PC-3 (cell line): ENCODE measurements at regions not wholly inside any gene's neighbourhood (a gene's known extent, or its start where the extent isn't known, plus 50 kb on each side); places are given as distances from the start of the nearest gene placed in this dataset.

ENCODE experiments used
- ATAC-seq: fragments of 200-7000 bp; cut with Tn5 transposase; 2 replicates; pipeline ENCODE4 v1.9.1; 2020; ENCODE audit warnings: mild to moderate bottlenecking, moderate library complexity
- BruUV-seq: library from RNA; stranded (reverse); fragments of 400-500 nt; replicated peaks from 2 replicates; lab custom pipeline; 2021; lab: Mats Ljungman, UMichigan
- CTCF ChIA-PET: fragments of 300-600 bp; sonication (Branson Sonifier 250); formaldehyde crosslinking; loops from one replicate; lab custom pipeline; 2022; ENCODE audit warnings: antibody characterized with exemption; lab: Charles Lee
- POLR2A ChIA-PET: fragments of 300-600 bp; sonication (Branson Sonifier 250); formaldehyde crosslinking; loops from one replicate; lab custom pipeline; 2022; ENCODE audit warnings: antibody characterized with exemption; ENCODE audit not compliant: unreplicated experiment; lab: Charles Lee
- DNase-seq: peaks from one replicate; pipeline ENCODE4 v3.0.0-alpha.2; 2015
- H2AFZ ChIP-seq: fragments of 300-600 bp; sonication (generic); 2 replicates; pipeline ENCODE4 v1.6.0; 2016; ENCODE audit warnings: antibody characterized with exemption, low read length
- H3F3A ChIP-seq: fragments of 300-600 bp; sonication (generic); one replicate; pipeline ENCODE4 v1.6.0; 2017; ENCODE audit warnings: antibody characterized with exemption, low read length, control low read depth, mild to moderate bottlenecking; ENCODE audit not compliant: unreplicated experiment
- H3K27ac ChIP-seq: fragments of 300-600 bp; sonication (generic); 2 replicates; pipeline ENCODE4 v1.5.1; 2016; ENCODE audit warnings: mild to moderate bottlenecking, low read length
- H3K27me3 ChIP-seq: fragments of 300-600 bp; sonication (generic); 2 replicates; pipeline ENCODE4 v1.6.1; 2016; ENCODE audit warnings: low read length, mixed read lengths
- H3K36me3 ChIP-seq: fragments of 300-600 bp; sonication (generic); 2 replicates; pipeline ENCODE4 v1.6.1; 2016; ENCODE audit warnings: low read depth, mixed run types, low read length, mixed read lengths
- H3K4me1 ChIP-seq: fragments of 300-600 bp; sonication (generic); 2 replicates; pipeline ENCODE4 v1.5.1; 2016; ENCODE audit warnings: low read length; ENCODE audit not compliant: insufficient read depth
- H3K4me2 ChIP-seq: fragments of 300-600 bp; sonication (generic); 2 replicates; pipeline ENCODE4 v1.6.0; 2016; ENCODE audit warnings: low read length
- H3K4me3 ChIP-seq: fragments of 300-600 bp; sonication (generic); 2 replicates; pipeline ENCODE4 v1.5.1; 2016; ENCODE audit warnings: mild to moderate bottlenecking, low read length, mixed read lengths
- H3K79me2 ChIP-seq: fragments of 300-600 bp; sonication (generic); 2 replicates; pipeline ENCODE4 v1.6.1; 2017; ENCODE audit warnings: low read length, mixed read lengths
- H3K9ac ChIP-seq: fragments of 300-600 bp; sonication (generic); 2 replicates; pipeline ENCODE4 v1.6.0; 2016; ENCODE audit warnings: mild to moderate bottlenecking, low read length
- H3K9me2 ChIP-seq: fragments of 300-600 bp; sonication (generic); replicated peaks from 2 replicates; pipeline ENCODE4 v1.6.1; 2016; ENCODE audit warnings: mixed run types, low read length, mixed read lengths
- H3K9me3 ChIP-seq: fragments of 300-600 bp; sonication (generic); 2 replicates; pipeline ENCODE4 v1.6.1; 2016; ENCODE audit warnings: low read length, mixed read lengths
- H4K20me1 ChIP-seq: fragments of 300-600 bp; sonication (generic); 2 replicates; pipeline ENCODE4 v1.6.1; 2016; ENCODE audit warnings: low read length, mixed read lengths
- EZH2 ChIP-seq: fragments of 300-600 bp; sonication (generic); IDR thresholded peaks from one replicate; pipeline ENCODE4 v1.6.1; 2017; ENCODE audit warnings: antibody characterized with exemption, mild to moderate bottlenecking, low read length; ENCODE audit not compliant: unreplicated experiment
- EZH2phosphoT487 ChIP-seq: fragments of 300-600 bp; sonication (generic); IDR thresholded peaks from 2 replicates; pipeline ENCODE4 v1.6.1; 2018; ENCODE audit warnings: mild to moderate bottlenecking, antibody characterized with exemption, low read length, borderline replicate concordance
- intact Hi-C: fragments of 100-400 bp; cut with micrococcal nuclease; formaldehyde crosslinking; loops from 2 replicates; pipeline ENCODE4 v1.9.0; 2023
- TF ChIP-seq, protein P1 (sequence below): fragments of 300-600 bp; sonication (generic); conservative IDR thresholded peaks from 2 replicates; pipeline ENCODE4 v1.5.1; 2017; ENCODE audit warnings: antibody characterized with exemption, low read depth, mild to moderate bottlenecking, low read length

DNA sequence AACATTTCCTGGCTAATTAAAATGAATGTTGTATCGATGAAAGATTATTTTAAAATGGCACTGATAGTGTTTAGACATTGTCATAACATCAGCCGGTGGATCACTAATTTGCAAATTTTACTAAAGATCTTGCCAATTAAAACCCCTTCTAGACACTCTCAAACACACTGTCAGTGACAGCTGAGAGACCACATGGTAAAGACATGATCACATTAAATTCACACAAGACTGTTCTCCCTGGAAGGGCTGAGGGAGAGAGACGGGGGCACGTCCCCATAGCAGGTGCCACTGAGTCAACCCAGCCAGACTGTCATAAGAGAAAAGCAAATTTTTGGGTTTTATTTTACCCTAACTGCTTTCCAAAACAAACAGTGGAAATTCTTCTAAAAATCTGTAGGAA, 306.0 kb downstream of the TXNL1 start:
- Histone ChIP-seq H3K4me2 (no peak overlapping the region), H3K79me2 (no peaks in the 10 kb centered on the region)
- POLR2A ChIA-PET = no interaction called here

DNA sequence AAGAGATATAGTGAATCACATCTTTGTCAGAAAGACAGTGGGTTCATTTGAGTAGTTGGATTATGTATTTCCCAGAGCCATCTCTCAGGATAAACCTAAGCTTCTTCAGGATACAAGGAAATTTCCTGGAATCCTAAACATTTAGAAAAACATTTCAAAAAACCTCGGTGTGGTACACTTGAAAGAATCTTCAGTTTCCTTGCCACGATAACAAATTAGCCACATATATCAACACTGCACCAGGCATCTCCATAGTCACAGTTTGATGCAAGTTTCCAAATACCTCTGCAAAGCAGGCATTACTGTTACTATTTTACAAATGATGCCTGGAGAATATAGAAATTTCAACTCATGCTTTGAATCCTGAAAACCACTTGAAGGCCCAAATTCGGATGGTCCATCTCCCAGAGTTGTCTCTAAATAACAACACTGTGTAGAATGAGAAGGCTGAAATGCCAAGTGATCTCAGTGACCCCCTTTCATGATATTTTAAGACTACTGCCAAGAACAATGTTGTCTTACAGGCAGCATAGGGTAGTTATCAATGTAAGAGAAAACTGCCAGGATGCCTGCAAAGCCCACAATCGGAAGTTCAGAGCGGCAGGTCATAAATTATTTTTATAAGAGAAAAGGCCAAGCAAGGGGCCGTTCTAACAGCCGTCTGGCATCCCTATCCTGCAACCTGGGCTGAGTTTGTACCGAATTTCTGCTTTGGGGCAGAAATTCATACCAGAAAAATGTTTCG, 307.9 kb downstream of the TXNL1 start:
- H3K4me2 ChIP-seq = no peak overlapping the region
- no peaks in the 10 kb centered on the region for H3K36me3 ChIP-seq
- no peaks in the 10 kb centered on the region for H3K4me1 ChIP-seq
- no peak overlapping the region for H3K4me3 ChIP-seq
- DNase-seq (no peak), ATAC-seq (no peak)
- BruUV-seq = no TSS peak
- H3K27ac ChIP-seq = no peak overlapping the region
- CTCF ChIA-PET = no interaction called here
- H3K79me2 ChIP-seq = no peaks in the 10 kb centered on the region
- intact Hi-C loops = no loop called here
- no peaks in the 10 kb centered on the region for H3F3A ChIP-seq
- no peak overlapping the region for H3K9ac ChIP-seq
- H4K20me1 ChIP-seq = no peaks in the 10 kb centered on the region
- H3K27me3 ChIP-seq = no peaks in the 10 kb centered on the region
- no peak overlapping the region for H2AFZ ChIP-seq
- TF ChIP-seq, protein P1, sequence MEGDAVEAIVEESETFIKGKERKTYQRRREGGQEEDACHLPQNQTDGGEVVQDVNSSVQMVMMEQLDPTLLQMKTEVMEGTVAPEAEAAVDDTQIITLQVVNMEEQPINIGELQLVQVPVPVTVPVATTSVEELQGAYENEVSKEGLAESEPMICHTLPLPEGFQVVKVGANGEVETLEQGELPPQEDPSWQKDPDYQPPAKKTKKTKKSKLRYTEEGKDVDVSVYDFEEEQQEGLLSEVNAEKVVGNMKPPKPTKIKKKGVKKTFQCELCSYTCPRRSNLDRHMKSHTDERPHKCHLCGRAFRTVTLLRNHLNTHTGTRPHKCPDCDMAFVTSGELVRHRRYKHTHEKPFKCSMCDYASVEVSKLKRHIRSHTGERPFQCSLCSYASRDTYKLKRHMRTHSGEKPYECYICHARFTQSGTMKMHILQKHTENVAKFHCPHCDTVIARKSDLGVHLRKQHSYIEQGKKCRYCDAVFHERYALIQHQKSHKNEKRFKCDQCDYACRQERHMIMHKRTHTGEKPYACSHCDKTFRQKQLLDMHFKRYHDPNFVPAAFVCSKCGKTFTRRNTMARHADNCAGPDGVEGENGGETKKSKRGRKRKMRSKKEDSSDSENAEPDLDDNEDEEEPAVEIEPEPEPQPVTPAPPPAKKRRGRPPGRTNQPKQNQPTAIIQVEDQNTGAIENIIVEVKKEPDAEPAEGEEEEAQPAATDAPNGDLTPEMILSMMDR = no peak
- no peak for TF ChIP-seq EZH2
- no peak for TF ChIP-seq EZH2phosphoT487
- H3K9me2 ChIP-seq = no peaks in the 10 kb centered on the region
- POLR2A ChIA-PET = no interaction called here
- no peaks in the 10 kb centered on the region for H3K9me3 ChIP-seq

More for the DNA sequence above, 306.0 kb downstream of the TXNL1 start:
- no peaks in the 10 kb centered on the region for H3F3A ChIP-seq
- H3K9me2 ChIP-seq = no peaks in the 10 kb centered on the region
- no peaks in the 10 kb centered on the region for H3K9me3 ChIP-seq
- DNase-seq (no peak), ATAC-seq (no peak)
- TF ChIP-seq, protein P1 = no peak
- TF ChIP-seq EZH2phosphoT487 (no peak), EZH2 (no peak)
- H2AFZ ChIP-seq = no peak overlapping the region
- H3K9ac ChIP-seq = no peak overlapping the region
- no peaks in the 10 kb centered on the region for H4K20me1 ChIP-seq
- H3K36me3 ChIP-seq = no peaks in the 10 kb centered on the region
- H3K4me1 ChIP-seq = no peaks in the 10 kb centered on the region
- no peak overlapping the region for H3K4me3 ChIP-seq
- CTCF ChIA-PET = no interaction called here
- no TSS peak for BruUV-seq
- H3K27me3 ChIP-seq = no peaks in the 10 kb centered on the region
- intact Hi-C loops = no loop called here
- H3K27ac ChIP-seq = no peak overlapping the region

DNA sequence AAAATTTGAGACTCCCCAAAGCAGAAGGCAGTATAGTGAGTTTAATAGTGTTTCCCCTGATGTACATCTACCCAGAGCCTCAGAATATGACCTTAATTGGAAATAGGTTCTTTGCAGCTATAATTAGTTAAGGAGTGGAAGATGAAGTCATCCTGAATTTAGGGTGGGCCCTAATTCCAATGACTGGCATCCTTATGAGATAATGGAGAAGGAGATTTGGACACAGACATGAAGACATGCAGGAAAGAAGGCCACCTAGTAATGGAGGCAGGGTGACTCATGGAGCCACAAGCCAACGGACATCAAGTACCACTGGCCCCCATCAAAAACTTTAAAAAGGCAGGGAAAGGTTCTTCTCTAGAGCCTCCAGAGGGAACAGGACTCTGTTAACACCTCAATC, 308.9 kb downstream of the TXNL1 start:
- DNase-seq = no peak
- TF ChIP-seq EZH2 = no peak
- no peak for TF ChIP-seq EZH2phosphoT487
- TF ChIP-seq, protein P1 = no peak
- Histone ChIP-seq H3K36me3 (no peaks in the 10 kb centered on the region), H3K4me1 (no peaks in the 10 kb centered on the region), H3K27me3 (no peaks in the 10 kb centered on the region), H3F3A (no peaks in the 10 kb centered on the region), H2AFZ (no peak overlapping the region), H3K4me2 (no peak overlapping the region), H3K79me2 (no peaks in the 10 kb centered on the region), H4K20me1 (no peaks in the 10 kb centered on the region), H3K27ac (no peak overlapping the region), H3K9me2 (no peaks in the 10 kb centered on the region), H3K9me3 (no peaks in the 10 kb centered on the region), H3K4me3 (no peak overlapping the region), H3K9ac (no peak overlapping the region)
- no TSS peak for BruUV-seq
- no peak for ATAC-seq
- ChIA-PET POLR2A (no interaction called here), CTCF (interaction anchor here (0.6 kb wide), 1 partner anchor 459 kb away, joined by 3 read pairs; no protein-coding TSS in a partner anchor)
- intact Hi-C loops = no loop called here
